H9 (cell line): ENCODE measurements at regions not wholly inside any gene's neighbourhood (a gene's known extent, or its start where the extent isn't known, plus 50 kb on each side); places are given as distances from the start of the nearest gene placed in this dataset.
"Not testable (repeated sequence)": the region's sequence is repeated elsewhere in the genome, so short reads cannot be mapped to it uniquely, and the experiment has no call there.

ENCODE experiments used
- DNase-seq: peaks from one replicate; pipeline ENCODE4 v3.0.0-alpha.2; 2017
- H2AFZ ChIP-seq: one replicate; pipeline ENCODE4 v1.6.1; 2013; ENCODE audit warnings: mild to moderate bottlenecking, low read length, control low read depth, moderate library complexity
- H2AK5ac ChIP-seq: 2 replicates; pipeline ENCODE4 v1.6.1; 2013; ENCODE audit warnings: low read length, control low read depth, mixed read lengths; ENCODE audit not compliant: insufficient read length
- H2BK120ac ChIP-seq: one replicate; pipeline ENCODE4 v1.6.1; 2013; ENCODE audit warnings: low read depth, mild to moderate bottlenecking, low read length, control low read depth, inconsistent platforms; ENCODE audit not compliant: poor library complexity, severe bottlenecking
- H2BK12ac ChIP-seq: 2 replicates; pipeline ENCODE4 v1.6.1; 2013; ENCODE audit warnings: low read length, control low read depth, mixed read lengths, low read depth; ENCODE audit not compliant: insufficient read length
- H2BK15ac ChIP-seq: 2 replicates; pipeline ENCODE4 v1.6.1; 2013; ENCODE audit warnings: low read depth, low read length, control low read depth
- H2BK20ac ChIP-seq: one replicate; pipeline ENCODE4 v1.6.1; 2013; ENCODE audit warnings: low read depth, mild to moderate bottlenecking, low read length, control low read depth, inconsistent platforms; ENCODE audit not compliant: poor library complexity, severe bottlenecking
- H2BK5ac ChIP-seq: 2 replicates; pipeline ENCODE4 v1.6.1; 2013; ENCODE audit warnings: low read length, control low read depth, mixed read lengths; ENCODE audit not compliant: insufficient read length
- H3K14ac ChIP-seq: 2 replicates; pipeline ENCODE4 v1.6.1; 2013; ENCODE audit warnings: low read length, control low read depth; ENCODE audit not compliant: insufficient read depth
- H3K18ac ChIP-seq: 2 replicates; pipeline ENCODE4 v1.6.1; 2013; ENCODE audit warnings: low read depth, mild to moderate bottlenecking, mixed read lengths, low read length, control low read depth; ENCODE audit not compliant: insufficient read length
- H3K23ac ChIP-seq: 2 replicates; pipeline ENCODE4 v1.6.1; 2013; ENCODE audit warnings: low read length, control low read depth, mixed read lengths, low read depth; ENCODE audit not compliant: insufficient read length
- H3K23me2 ChIP-seq: 2 replicates; pipeline ENCODE4 v1.6.1; 2013; ENCODE audit warnings: low read depth, mild to moderate bottlenecking, mixed read lengths, low read length, control low read depth; ENCODE audit not compliant: insufficient read length, poor library complexity, severe bottlenecking
- H3K27ac ChIP-seq: 2 replicates; pipeline ENCODE4 v1.5.1; 2013; ENCODE audit warnings: low read length, control low read depth, mixed read lengths, low read depth; ENCODE audit not compliant: insufficient read length
- H3K27me3 ChIP-seq: 2 replicates; pipeline ENCODE4 v1.6.1; 2013; ENCODE audit warnings: low read length, control low read depth, inconsistent platforms; ENCODE audit not compliant: insufficient read depth
- H3K4ac ChIP-seq: 2 replicates; pipeline ENCODE4 v1.6.1; 2013; ENCODE audit warnings: low read depth, mild to moderate bottlenecking, control low read depth, inconsistent platforms, low read length, moderate library complexity
- H3K4me1 ChIP-seq: 2 replicates; pipeline ENCODE4 v1.6.1; 2013; ENCODE audit warnings: low read length, control low read depth, inconsistent platforms; ENCODE audit not compliant: insufficient read depth
- H3K4me2 ChIP-seq: 2 replicates; pipeline ENCODE4 v1.6.1; 2013; ENCODE audit warnings: low read length, control low read depth, mixed read lengths; ENCODE audit not compliant: insufficient read length, insufficient read depth
- H3K56ac ChIP-seq: 2 replicates; pipeline ENCODE4 v1.6.1; 2013; ENCODE audit warnings: low read depth, mild to moderate bottlenecking, mixed read lengths, low read length, control low read depth; ENCODE audit not compliant: insufficient read length
- H3K79me1 ChIP-seq: 2 replicates; pipeline ENCODE4 v1.6.1; 2013; ENCODE audit warnings: low read depth, mild to moderate bottlenecking, moderate library complexity, low read length, control low read depth, inconsistent platforms; ENCODE audit not compliant: insufficient read depth, poor library complexity, severe bottlenecking
- H3K79me2 ChIP-seq: 2 replicates; pipeline ENCODE4 v1.6.1; 2013; ENCODE audit warnings: low read length, control low read depth, inconsistent platforms; ENCODE audit not compliant: insufficient read depth
- H3K9ac ChIP-seq: 2 replicates; pipeline ENCODE4 v1.6.1; 2013; ENCODE audit warnings: low read length, control low read depth, mixed read lengths; ENCODE audit not compliant: insufficient read length; ENCODE audit errors: extremely low read depth
- H3K9me3 ChIP-seq: one replicate; pipeline ENCODE4 v1.6.1; 2013; ENCODE audit warnings: low read depth, low read length, inconsistent platforms; ENCODE audit not compliant: control insufficient read depth
- H3T11ph ChIP-seq: one replicate; pipeline ENCODE4 v1.6.1; 2013; ENCODE audit warnings: mild to moderate bottlenecking, low read length, control low read depth, inconsistent platforms
- H4K20me1 ChIP-seq: one replicate; pipeline ENCODE4 v1.6.1; 2013; ENCODE audit not compliant: control insufficient read depth, insufficient read length, insufficient read depth
- H4K5ac ChIP-seq: 2 replicates; pipeline ENCODE4 v1.6.1; 2013; ENCODE audit warnings: low read depth, mild to moderate bottlenecking, mixed read lengths, low read length, control low read depth; ENCODE audit not compliant: insufficient read length
- H4K8ac ChIP-seq: replicated peaks from 2 replicates; pipeline ENCODE4 v1.6.1; 2013; ENCODE audit warnings: low read length, control low read depth, mixed read lengths, low read depth; ENCODE audit not compliant: insufficient read length
- H4K91ac ChIP-seq: 2 replicates; pipeline ENCODE4 v1.6.1; 2013; ENCODE audit warnings: low read depth, mild to moderate bottlenecking, moderate library complexity, mixed read lengths, low read length, control low read depth; ENCODE audit not compliant: insufficient read length
- H3K27ac Mint-ChIP-seq, 3 experiments: 2 replicates in 2 of 3; 3 replicates in 1 of 3; pipeline ENCODE4 v1.8.0; 2020 to 2021; ENCODE audit warnings: mixed read lengths in 3 of 3, mild to moderate bottlenecking in 1 of 3, moderate library complexity in 1 of 3
- H3K27me3 Mint-ChIP-seq: 2 replicates; pipeline ENCODE4 v1.8.0; 2021; ENCODE audit warnings: low read depth, mild to moderate bottlenecking, moderate library complexity, mixed read lengths
- H3K36me3 Mint-ChIP-seq, 3 experiments: 2 replicates in 2 of 3; 3 replicates in 1 of 3; pipeline ENCODE4 v1.8.0; 2020 to 2021; ENCODE audit warnings: low read depth in 3 of 3, mixed read lengths in 3 of 3; ENCODE audit not compliant: insufficient read depth in 1 of 3
- H3K4me1 Mint-ChIP-seq, 2 experiments: 2 replicates each; pipeline ENCODE4 v1.8.0; 2020; ENCODE audit warnings: mixed read lengths in 2 of 2
- H3K4me3 Mint-ChIP-seq, 2 experiments: 2 replicates in 1 of 2; 3 replicates in 1 of 2; pipeline ENCODE4 v1.8.0; 2020 to 2021; ENCODE audit warnings: mild to moderate bottlenecking in 2 of 2, mixed read lengths in 2 of 2, moderate library complexity in 1 of 2
- H3K9me3 Mint-ChIP-seq, 2 experiments: 2 replicates in 1 of 2; 3 replicates in 1 of 2; pipeline ENCODE4 v1.8.0; 2020; ENCODE audit warnings: mild to moderate bottlenecking in 2 of 2, mixed read lengths in 2 of 2, moderate library complexity in 1 of 2
- WGBS: extraction: QIAGEN DNeasy Blood & Tissue Kit; methylation state at CpG from one replicate; pipeline ENCODE4 v1.1.7; 2013; ENCODE audit warnings: missing lambda C conversion rate, low lambda C conversion rate, mixed read lengths; ENCODE audit not compliant: insufficient read length; ENCODE audit errors: extremely low coverage; 5-methylcytosine and 5-hydroxymethylcytosine counted together

GRCh38 chr1:149354579-149354978, 120.3 kb upstream of the NBPF19 start:
- H3K56ac ChIP-seq, H3K23me2 ChIP-seq, DNase-seq, H3K9ac ChIP-seq, H3K4me3 Mint-ChIP-seq, H2AFZ ChIP-seq, H2BK12ac ChIP-seq, H3K36me3 Mint-ChIP-seq, H3K27ac Mint-ChIP-seq, H4K20me1 ChIP-seq, H2BK120ac ChIP-seq, H4K8ac ChIP-seq, H3T11ph ChIP-seq, H3K4me2 ChIP-seq, H3K4me1 Mint-ChIP-seq, H2BK20ac ChIP-seq, H3K27me3 Mint-ChIP-seq, H3K4ac ChIP-seq, H3K9me3 Mint-ChIP-seq, H2BK5ac ChIP-seq, H3K14ac ChIP-seq, H2BK15ac ChIP-seq, H3K4me1 ChIP-seq, H3K27ac ChIP-seq, H3K79me1 ChIP-seq, H3K9me3 ChIP-seq, H3K18ac ChIP-seq, H3K23ac ChIP-seq, H2AK5ac ChIP-seq, H3K79me2 ChIP-seq, H3K27me3 ChIP-seq, H4K91ac ChIP-seq, H4K5ac ChIP-seq: not testable (repeated sequence)
- no CpG with 5 or more reads among the region's 2 CpGs for WGBS

GRCh38 chr1:149355748-149356147, 119.1 kb upstream of the NBPF19 start:
- not testable (repeated sequence) for H3K4me2 ChIP-seq, H2AFZ ChIP-seq, H3K79me1 ChIP-seq, H4K91ac ChIP-seq, H3K9me3 ChIP-seq, H2BK20ac ChIP-seq, H3K4me1 ChIP-seq, H2BK120ac ChIP-seq, H3K9me3 Mint-ChIP-seq, H3K9ac ChIP-seq, H3K4me1 Mint-ChIP-seq, H3K4me3 Mint-ChIP-seq, H2BK15ac ChIP-seq, H3K23me2 ChIP-seq, H3K23ac ChIP-seq, H2BK5ac ChIP-seq, DNase-seq, H3K18ac ChIP-seq, H3K79me2 ChIP-seq, H4K5ac ChIP-seq, H3K14ac ChIP-seq, H3K4ac ChIP-seq, H4K20me1 ChIP-seq, H3K27me3 Mint-ChIP-seq, H2AK5ac ChIP-seq, H4K8ac ChIP-seq, H3K27me3 ChIP-seq, H3T11ph ChIP-seq, H3K27ac ChIP-seq, H3K36me3 Mint-ChIP-seq, H2BK12ac ChIP-seq, H3K27ac Mint-ChIP-seq, H3K56ac ChIP-seq
- WGBS: no CpG with 5 or more reads among the region's 1 CpG
